GM12878 (cell line): ENCODE measurements at regions not wholly inside any gene's neighbourhood (a gene's known extent, or its start where the extent isn't known, plus 50 kb on each side); places are given as distances from the start of the nearest gene placed in this dataset.

ENCODE experiments used
- ATAC-seq: fragments of 200-7000 bp; cut with Tn5 transposase; 3 replicates; pipeline ENCODE4 v1.9.1; 2020; ENCODE audit warnings: mild to moderate bottlenecking, moderate library complexity
- BruUV-seq: library from RNA; stranded (reverse); fragments of 400-500 nt; replicated peaks from 2 replicates; lab custom pipeline; 2021; lab: Mats Ljungman, UMichigan
- CTCF ChIA-PET: fragments of 300-600 bp; sonication (Branson Sonifier 250); formaldehyde crosslinking; extraction: SDS; loops from one replicate; lab custom pipeline; 2021; ENCODE audit warnings: inconsistent platforms; lab: Yijun Ruan, JAX
- POLR2A ChIA-PET: fragments of 350-600 bp; formaldehyde crosslinking; extraction: SDS; loops from one replicate; lab custom pipeline; 2021; ENCODE audit warnings: inconsistent platforms; lab: Charles Lee
- RAD21 ChIA-PET: fragments of 300-600 bp; sonication (Branson Sonifier 250); formaldehyde crosslinking; loops from one replicate; lab custom pipeline; 2023; ENCODE audit warnings: antibody characterized with exemption; ENCODE audit not compliant: unreplicated experiment; lab: Charles Lee
- SMC1A ChIA-PET: fragments of 300-600 bp; sonication (Branson Sonifier 250); formaldehyde crosslinking; loops from one replicate; lab custom pipeline; 2023; ENCODE audit not compliant: unreplicated experiment, uncharacterized antibody; lab: Charles Lee
- DNase-seq: peaks from one replicate; pipeline ENCODE4 v3.0.0-alpha.2; 2011; ENCODE audit warnings: low read depth, low spot score
- FAIRE-seq: peaks from 3 replicates; lab custom pipeline; 2011; peaks lifted over from hg19 to GRCh38; lab: Jason Lieb, UNC
- H2AFZ ChIP-seq: 2 replicates; pipeline ENCODE4 v1.6.0; 2011; ENCODE audit warnings: low read depth, low read length, control low read depth; ENCODE audit not compliant: control insufficient read depth
- H3K27ac ChIP-seq: 2 replicates; pipeline ENCODE4 v1.5.1; 2011; ENCODE audit warnings: control low read depth; ENCODE audit not compliant: control insufficient read depth, insufficient read depth
- H3K27me3 ChIP-seq, 2 experiments: replicated peaks in 1 of 2; 2 replicates each; pipeline versions ENCODE4 v1.6.0 to v1.6.1; 2011; ENCODE audit warnings: low read length in 1 of 2; ENCODE audit not compliant: control insufficient read depth in 2 of 2, insufficient read depth in 2 of 2
- H3K36me3 ChIP-seq, 2 experiments: 2 replicates each; pipeline ENCODE4 v1.5.1; 2011; ENCODE audit warnings: low read length in 1 of 2; ENCODE audit not compliant: control insufficient read depth in 2 of 2, insufficient read depth in 2 of 2
- H3K4me1 ChIP-seq: 2 replicates; pipeline ENCODE4 v1.6.1; 2011; ENCODE audit warnings: mild to moderate bottlenecking, low read length, moderate library complexity, mixed read lengths; ENCODE audit not compliant: control insufficient read depth, insufficient read depth
- H3K4me2 ChIP-seq: 2 replicates; pipeline ENCODE4 v1.6.0; 2011; ENCODE audit warnings: control low read depth; ENCODE audit not compliant: control insufficient read depth, insufficient read depth
- H3K4me3 ChIP-seq: fragments of 200-600 bp; sonication (generic); 2 replicates; pipeline ENCODE4 v1.5.1; 2016
- H3K79me2 ChIP-seq: 2 replicates; pipeline ENCODE4 v1.6.0; 2011; ENCODE audit warnings: low read length; ENCODE audit not compliant: control insufficient read depth, insufficient read depth
- H3K9ac ChIP-seq: 2 replicates; pipeline ENCODE4 v1.8.0; 2011; ENCODE audit warnings: low read length, control low read depth, mixed read lengths; ENCODE audit not compliant: control insufficient read depth, insufficient read depth
- H3K9me3 ChIP-seq: replicated peaks from 3 replicates; pipeline ENCODE4 v1.5.1; 2011; ENCODE audit warnings: mild to moderate bottlenecking, low read length; ENCODE audit not compliant: control insufficient read depth, insufficient read depth
- H4K20me1 ChIP-seq: 2 replicates; pipeline ENCODE4 v1.6.0; 2011; ENCODE audit not compliant: control insufficient read depth, insufficient read depth
- CBX3 ChIP-seq: fragments of 200-600 bp; sonication (generic); IDR thresholded peaks from 2 replicates; pipeline ENCODE4 v1.6.1; 2016; ENCODE audit warnings: low read depth, borderline replicate concordance
- CBX5 ChIP-seq: sonication (generic); IDR thresholded peaks from 2 replicates; pipeline ENCODE4 v1.6.1; 2016; ENCODE audit warnings: low read depth, moderate library complexity, mild to moderate bottlenecking, inconsistent platforms
- HCFC1 ChIP-seq: fragments of 150-350 bp; IDR thresholded peaks from 2 replicates; pipeline ENCODE4 v1.6.1; 2014; ENCODE audit warnings: low read length
- IKZF1 ChIP-seq: fragments of 450-650 bp; conservative IDR thresholded peaks from 2 replicates; pipeline ENCODE4 v1.6.1; 2017; ENCODE audit warnings: antibody characterized with exemption, mild to moderate bottlenecking
- RELA ChIP-seq: fragments of 450-650 bp; IDR thresholded peaks from 2 replicates; pipeline ENCODE4 v1.8.0; 2014; ENCODE audit warnings: borderline replicate concordance; ENCODE audit not compliant: partially characterized antibody
- TAF1 ChIP-seq: IDR thresholded peaks from 2 replicates; pipeline ENCODE4 v1.6.1; 2011; ENCODE audit warnings: mild to moderate bottlenecking, low read depth, low read length, borderline replicate concordance
- TCF7 ChIP-seq: IDR thresholded peaks from 2 replicates; pipeline ENCODE4 v1.6.1; 2014; ENCODE audit warnings: antibody characterized with exemption, borderline replicate concordance
- WGBS: methylation state at CpG from one replicate; pipeline ENCODE4 v1.1.6; 2016; ENCODE audit warnings: low lambda C conversion rate; ENCODE audit not compliant: insufficient replicate concordance, insufficient coverage; ENCODE audit errors: missing lambda C conversion rate; 5-methylcytosine and 5-hydroxymethylcytosine counted together
- in situ Hi-C: fragments of 300-500 bp; cut with MboI; formaldehyde crosslinking; loops from 9 replicates; pipeline ENCODE4 v1.14.3; 2018; ENCODE audit warnings: mixed read lengths
- intact Hi-C: fragments of 100-400 bp; cut with micrococcal nuclease; formaldehyde crosslinking; loops from one replicate; pipeline ENCODE4 v1.14.2; 2022; ENCODE audit not compliant: unreplicated experiment
- TF ChIP-seq, protein P1 (sequence below), 3 experiments: IDR thresholded peaks in 2 of 3; conservative IDR thresholded peaks in 1 of 3; 2 replicates each; pipeline ENCODE4 v1.5.1; 2011; ENCODE audit warnings: low read depth in 3 of 3, low read length in 3 of 3, mild to moderate bottlenecking in 3 of 3, control low read depth in 2 of 3, moderate library complexity in 2 of 3, inconsistent platforms in 1 of 3, mixed read lengths in 1 of 3; ENCODE audit not compliant: control insufficient read depth in 2 of 3, insufficient read depth in 1 of 3; ENCODE audit errors: extremely low read depth in 1 of 3
- TF ChIP-seq, protein P2 (sequence below): fragments of 450-650 bp; IDR thresholded peaks from 2 replicates; pipeline ENCODE4 v1.6.1; 2017; ENCODE audit warnings: low read depth, mild to moderate bottlenecking, moderate library complexity

DNA sequence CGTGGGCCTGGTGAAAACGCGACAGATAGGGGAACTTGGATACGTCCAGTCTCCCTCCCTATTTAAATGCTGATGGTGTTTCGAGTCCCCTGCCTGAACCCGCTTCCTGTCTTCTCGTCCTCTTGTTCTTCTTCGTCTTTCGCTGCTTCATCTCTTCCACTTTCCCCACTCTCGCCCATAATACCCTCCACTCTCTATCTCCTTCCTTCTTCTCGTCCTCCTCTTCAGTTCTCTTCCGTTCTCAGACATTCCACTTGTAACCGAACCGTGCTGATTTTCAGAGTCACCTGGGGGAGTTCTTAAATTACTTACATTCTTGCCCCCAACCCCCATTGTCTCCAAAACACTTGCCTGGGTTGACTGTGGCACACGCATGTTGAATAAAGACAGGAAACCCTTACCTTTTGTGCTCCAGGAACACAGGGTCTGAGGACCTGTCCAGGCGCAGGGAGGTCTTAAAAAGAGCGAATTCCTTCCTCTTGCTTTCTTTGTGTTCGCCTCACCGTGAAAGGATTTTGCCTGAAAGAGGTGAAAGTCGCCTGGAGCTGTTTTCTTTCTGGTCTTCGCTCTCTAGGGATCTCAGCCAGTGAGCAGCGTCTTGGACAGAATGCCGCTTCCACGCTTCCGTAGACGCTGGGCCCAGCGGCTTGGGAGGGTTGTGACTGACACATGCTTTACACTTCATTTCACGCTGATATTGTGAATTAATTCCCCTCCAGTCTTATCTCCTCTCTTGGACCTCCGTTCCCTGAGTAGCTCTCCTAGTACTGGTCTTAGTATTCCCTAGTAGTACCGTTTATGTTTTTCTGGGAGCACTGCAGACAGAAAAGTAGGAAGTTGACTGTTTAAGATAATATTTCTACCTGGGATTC is 184.0 kb downstream of the GPX5 start:
- no peak overlapping the region for H3K27ac ChIP-seq
- RAD21 ChIA-PET, result no interaction called here
- SMC1A ChIA-PET, result no interaction called here
- H3K9ac ChIP-seq, result no peak overlapping the region
- H3K27me3 ChIP-seq, result no peaks in the 10 kb centered on the region
- ATAC-seq (no peak), FAIRE-seq (no peak), DNase-seq (no peak)
- peak overlapping the region; percentile 59 for H2AFZ ChIP-seq
- no peaks in the 10 kb centered on the region for H3K4me1 ChIP-seq
- peak overlapping the region; percentile 8; the same call in 1 of the 2 replicates for H3K4me3 ChIP-seq
- H3K36me3 ChIP-seq, result no peaks in the 10 kb centered on the region
- 43% methylated on average over 30 of the region's 30 CpGs for WGBS
- H4K20me1 ChIP-seq, result no peaks in the 10 kb centered on the region
- in situ Hi-C loops, result no loop called here
- H3K4me2 ChIP-seq, result peak overlapping the region; percentile 47; the same call in 1 of the 2 replicates
- TF ChIP-seq, protein P1, sequence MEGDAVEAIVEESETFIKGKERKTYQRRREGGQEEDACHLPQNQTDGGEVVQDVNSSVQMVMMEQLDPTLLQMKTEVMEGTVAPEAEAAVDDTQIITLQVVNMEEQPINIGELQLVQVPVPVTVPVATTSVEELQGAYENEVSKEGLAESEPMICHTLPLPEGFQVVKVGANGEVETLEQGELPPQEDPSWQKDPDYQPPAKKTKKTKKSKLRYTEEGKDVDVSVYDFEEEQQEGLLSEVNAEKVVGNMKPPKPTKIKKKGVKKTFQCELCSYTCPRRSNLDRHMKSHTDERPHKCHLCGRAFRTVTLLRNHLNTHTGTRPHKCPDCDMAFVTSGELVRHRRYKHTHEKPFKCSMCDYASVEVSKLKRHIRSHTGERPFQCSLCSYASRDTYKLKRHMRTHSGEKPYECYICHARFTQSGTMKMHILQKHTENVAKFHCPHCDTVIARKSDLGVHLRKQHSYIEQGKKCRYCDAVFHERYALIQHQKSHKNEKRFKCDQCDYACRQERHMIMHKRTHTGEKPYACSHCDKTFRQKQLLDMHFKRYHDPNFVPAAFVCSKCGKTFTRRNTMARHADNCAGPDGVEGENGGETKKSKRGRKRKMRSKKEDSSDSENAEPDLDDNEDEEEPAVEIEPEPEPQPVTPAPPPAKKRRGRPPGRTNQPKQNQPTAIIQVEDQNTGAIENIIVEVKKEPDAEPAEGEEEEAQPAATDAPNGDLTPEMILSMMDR (IDR thresholded peaks at IDR 0.05 in 2 of 3, conservative IDR thresholded peaks at IDR 0.05 in 1 of 3; ENCODE audit: control insufficient read depth in 2 of 3, extremely low read depth in 1 of 3, insufficient read depth in 1 of 3, low read depth in 3 of 3, low read length in 3 of 3), result no peak
- TF ChIP-seq HCFC1, result no peak
- TF ChIP-seq TCF7, result no peak
- TF ChIP-seq, protein P2, sequence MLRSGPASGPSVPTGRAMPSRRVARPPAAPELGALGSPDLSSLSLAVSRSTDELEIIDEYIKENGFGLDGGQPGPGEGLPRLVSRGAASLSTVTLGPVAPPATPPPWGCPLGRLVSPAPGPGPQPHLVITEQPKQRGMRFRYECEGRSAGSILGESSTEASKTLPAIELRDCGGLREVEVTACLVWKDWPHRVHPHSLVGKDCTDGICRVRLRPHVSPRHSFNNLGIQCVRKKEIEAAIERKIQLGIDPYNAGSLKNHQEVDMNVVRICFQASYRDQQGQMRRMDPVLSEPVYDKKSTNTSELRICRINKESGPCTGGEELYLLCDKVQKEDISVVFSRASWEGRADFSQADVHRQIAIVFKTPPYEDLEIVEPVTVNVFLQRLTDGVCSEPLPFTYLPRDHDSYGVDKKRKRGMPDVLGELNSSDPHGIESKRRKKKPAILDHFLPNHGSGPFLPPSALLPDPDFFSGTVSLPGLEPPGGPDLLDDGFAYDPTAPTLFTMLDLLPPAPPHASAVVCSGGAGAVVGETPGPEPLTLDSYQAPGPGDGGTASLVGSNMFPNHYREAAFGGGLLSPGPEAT, result no peak
- no peak for TF ChIP-seq TAF1
- TF ChIP-seq CBX5, result no peak
- no peak for TF ChIP-seq IKZF1
- no peak for TF ChIP-seq CBX3
- no peak for TF ChIP-seq RELA
- TF ChIP-seq, all 136 proteins: peak for 0
- peaks cover 4% of the 10 kb centered on the region; the same call in 2 of the 3 replicates for H3K9me3 ChIP-seq
- no TSS peak for BruUV-seq
- intact Hi-C loops, result no loop called here
- ChIA-PET POLR2A (no interaction called here), CTCF (no interaction called here)
- H3K79me2 ChIP-seq, result no peaks in the 10 kb centered on the region
